SK-N-MC (cell line): ENCODE measurements at regions not wholly inside any gene's neighbourhood (a gene's known extent, or its start where the extent isn't known, plus 50 kb on each side); places are given as distances from the start of the nearest gene placed in this dataset.

Experiments used
- DNase-seq: peaks from one replicate; pipeline ENCODE4 v3.0.0-alpha.2; 2011; ENCODE audit warnings: low read depth, low spot score
- H3K27ac ChIP-seq: fragments of 200-600 bp; sonication (generic); 2 replicates; pipeline ENCODE4 v1.5.1; 2016; ENCODE audit warnings: mixed run types
- H3K36me3 ChIP-seq: fragments of 200-600 bp; sonication (generic); 2 replicates; pipeline ENCODE4 v1.6.1; 2017; ENCODE audit warnings: antibody characterized with exemption, low read length, mixed read lengths; ENCODE audit not compliant: insufficient read depth
- H3K4me3 ChIP-seq: fragments of 200-600 bp; sonication (generic); 2 replicates; pipeline ENCODE4 v1.5.1; 2016
- H3K9ac ChIP-seq: fragments of 200-600 bp; sonication (generic); 2 replicates; pipeline ENCODE4 v1.8.0; 2017; ENCODE audit warnings: mixed run types, mixed read lengths; ENCODE audit not compliant: insufficient read length
- H3K9me3 ChIP-seq: fragments of 200-600 bp; sonication (generic); 2 replicates; pipeline ENCODE4 v1.6.1; 2017; ENCODE audit warnings: low read depth, mild to moderate bottlenecking, antibody characterized with exemption, low read length, moderate library complexity, mixed read lengths
- EZH2 ChIP-seq: fragments of 200-600 bp; sonication (generic); IDR thresholded peaks from one replicate; pipeline ENCODE4 v1.6.1; 2017; ENCODE audit warnings: antibody characterized with exemption
- FOXP2 ChIP-seq: optimal IDR thresholded peaks from 2 replicates; pipeline ENCODE3; 2011; ENCODE audit warnings: mild to moderate bottlenecking, moderate library complexity; ENCODE audit not compliant: insufficient read depth; ENCODE audit errors: extremely low read length, control extremely low read depth
- POLR2AphosphoS5 ChIP-seq: IDR thresholded peaks from 2 replicates; pipeline ENCODE4 v1.6.1; 2012; ENCODE audit warnings: mild to moderate bottlenecking, low read depth, low read length, borderline replicate concordance

DNA sequence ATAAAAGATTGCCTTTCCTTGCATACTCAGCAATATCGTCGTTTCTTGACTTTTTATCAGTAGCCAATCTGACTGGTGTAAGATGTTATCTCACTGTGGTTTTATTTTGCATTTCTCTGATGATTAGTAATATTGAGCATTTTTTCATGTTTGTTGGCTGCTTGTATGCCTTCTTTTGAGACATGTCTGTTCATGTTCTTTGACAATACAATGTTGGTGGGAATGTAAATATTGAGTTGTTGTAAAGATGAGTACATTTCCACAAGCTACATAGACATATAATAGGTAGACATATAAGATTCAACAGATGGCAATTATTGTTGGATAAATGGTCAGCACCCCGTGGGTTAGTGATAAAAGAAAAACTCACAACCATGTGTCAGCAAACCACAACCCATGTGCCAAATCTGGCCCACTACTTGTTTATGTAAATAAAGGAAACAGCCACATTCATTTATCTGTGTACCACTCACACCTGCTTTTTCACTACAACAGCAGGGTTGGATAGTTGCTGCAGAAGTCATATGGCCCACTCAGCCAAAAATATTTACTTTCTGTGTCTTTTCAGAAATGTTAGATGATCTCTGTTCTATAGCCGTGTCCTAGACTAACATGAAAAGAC, 153.1 kb upstream of the VCX start:
- no peaks in the 10 kb centered on the region for H3K36me3 ChIP-seq
- H3K9me3 ChIP-seq, result no peaks in the 10 kb centered on the region
- no peak overlapping the region for H3K4me3 ChIP-seq
- no peak overlapping the region for H3K27ac ChIP-seq
- no peak for DNase-seq
- H3K9ac ChIP-seq, result no peak overlapping the region
- no peak for TF ChIP-seq POLR2AphosphoS5

DNA sequence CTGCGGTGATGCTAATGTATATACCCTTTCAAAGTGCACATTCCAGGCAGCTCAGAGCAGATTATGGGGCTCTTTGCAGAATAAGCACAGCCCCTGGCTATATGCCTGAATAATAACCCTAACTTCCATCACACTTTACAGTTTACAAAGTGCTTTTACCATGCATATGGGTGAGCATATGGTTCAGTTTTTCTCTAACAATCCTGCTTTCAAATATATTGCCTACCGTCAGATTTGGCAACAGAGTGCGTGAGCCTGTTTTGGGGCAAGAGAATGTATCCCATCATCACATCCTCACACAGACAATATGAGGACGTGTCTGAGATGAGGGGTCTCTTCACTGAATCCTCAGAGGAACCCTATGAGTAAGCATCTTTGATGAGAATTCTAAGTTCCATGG, 162.8 kb upstream of the VCX start:
- no peak overlapping the region for H3K9ac ChIP-seq
- no peak for DNase-seq
- H3K27ac ChIP-seq, result no peak overlapping the region
- H3K36me3 ChIP-seq, result no peaks in the 10 kb centered on the region
- no peak for TF ChIP-seq POLR2AphosphoS5
- no peak for TF ChIP-seq FOXP2
- no peak for TF ChIP-seq EZH2
- H3K9me3 ChIP-seq, result no peaks in the 10 kb centered on the region
- no peak overlapping the region for H3K4me3 ChIP-seq

DNA sequence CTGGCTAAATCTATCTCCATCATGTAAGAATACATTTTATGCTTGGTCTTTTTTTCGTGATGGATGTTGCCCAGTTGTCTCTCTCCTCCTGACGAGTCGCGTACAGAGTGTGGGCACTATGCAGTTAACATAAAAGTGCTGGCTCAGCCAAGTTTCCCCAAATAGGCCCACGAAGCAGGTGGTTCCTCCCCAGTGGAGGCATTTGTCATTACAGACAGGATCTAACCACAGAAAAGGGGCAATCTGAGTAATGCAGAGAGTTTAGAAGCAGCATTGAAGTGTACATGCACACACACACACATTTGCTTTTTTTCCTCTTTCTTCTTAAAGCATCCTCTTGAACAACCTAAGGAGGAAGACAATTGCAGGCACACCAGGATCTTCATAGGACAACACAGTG, 188.7 kb upstream of the VCX start:
- no peaks in the 10 kb centered on the region for H3K36me3 ChIP-seq
- TF ChIP-seq EZH2 (no peak), FOXP2 (no peak), POLR2AphosphoS5 (no peak)
- no peak overlapping the region for H3K27ac ChIP-seq
- no peaks in the 10 kb centered on the region for H3K9me3 ChIP-seq
- no peak for DNase-seq
- H3K9ac ChIP-seq, result no peak overlapping the region
- no peak overlapping the region for H3K4me3 ChIP-seq

DNA sequence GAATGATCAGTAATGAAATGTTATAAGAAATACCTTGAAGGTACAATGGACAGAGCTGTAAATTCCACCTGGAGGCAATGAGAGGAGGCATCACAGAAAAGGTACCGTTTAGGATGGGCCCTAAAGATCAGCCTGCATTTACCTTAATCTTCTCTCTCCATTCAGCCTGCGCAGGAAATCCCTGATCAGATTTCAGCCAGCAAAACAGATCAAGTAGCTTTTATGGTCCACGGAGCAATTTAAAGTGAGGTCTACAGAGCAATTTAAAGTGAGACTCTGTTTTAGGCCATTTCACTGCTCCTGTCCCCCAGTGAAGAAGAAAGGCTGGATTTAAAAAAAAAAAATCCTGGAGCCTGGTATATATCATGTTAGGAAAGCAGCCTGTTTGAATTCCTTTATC, 195.1 kb upstream of the VCX start:
- Histone ChIP-seq H3K9me3 (no peaks in the 10 kb centered on the region), H3K9ac (no peak overlapping the region), H3K4me3 (no peak overlapping the region), H3K27ac (no peak overlapping the region), H3K36me3 (no peaks in the 10 kb centered on the region)
- no peak for DNase-seq
- TF ChIP-seq EZH2 (no peak), POLR2AphosphoS5 (no peak), FOXP2 (no peak)

DNA sequence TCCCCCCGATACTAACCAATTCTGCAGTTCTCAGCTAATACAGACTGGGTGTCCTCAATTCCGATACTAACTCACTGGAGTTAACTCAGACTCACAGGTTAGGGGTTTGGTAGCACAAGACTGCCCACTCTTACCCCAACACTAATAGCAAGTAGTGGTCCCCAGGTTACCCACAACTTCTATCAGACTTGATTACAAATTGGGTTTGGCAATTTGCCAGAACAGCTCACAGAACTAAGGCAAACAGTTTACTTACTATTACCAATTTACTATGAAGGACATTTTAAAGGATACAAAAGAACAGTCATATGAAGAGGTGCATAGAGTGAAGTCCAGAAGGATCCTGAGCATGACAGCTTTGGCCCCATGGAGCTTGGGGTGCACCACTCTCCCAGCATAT, 201.8 kb upstream of the VCX start:
- Histone ChIP-seq H3K27ac (no peak overlapping the region), H3K9ac (no peak overlapping the region), H3K36me3 (no peaks in the 10 kb centered on the region), H3K9me3 (no peaks in the 10 kb centered on the region), H3K4me3 (no peak overlapping the region)
- DNase-seq, result no peak
- TF ChIP-seq EZH2 (no peak), FOXP2 (no peak), POLR2AphosphoS5 (no peak)

DNA sequence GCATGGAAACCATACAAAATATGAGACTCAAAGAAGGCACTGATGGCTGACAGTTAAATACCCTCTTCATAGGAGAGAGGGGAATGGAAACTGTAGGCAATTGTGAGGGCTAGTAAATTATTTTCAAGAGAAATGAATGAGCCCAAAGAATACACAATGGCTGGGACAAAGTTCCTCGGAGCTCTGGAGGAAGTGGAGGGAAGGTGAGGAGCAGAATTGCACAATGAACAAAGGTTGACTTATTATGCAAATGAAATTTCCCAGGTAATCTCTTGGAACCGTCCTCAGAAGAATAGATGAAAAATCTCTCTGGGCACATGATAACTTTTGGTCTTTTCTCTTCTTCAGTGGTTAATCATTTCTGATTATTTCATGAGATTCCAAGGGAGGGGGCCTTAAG, 202.6 kb upstream of the VCX start:
- Histone ChIP-seq H3K9ac (no peak overlapping the region), H3K36me3 (no peaks in the 10 kb centered on the region), H3K4me3 (no peak overlapping the region), H3K27ac (no peak overlapping the region), H3K9me3 (no peaks in the 10 kb centered on the region)
- TF ChIP-seq FOXP2 (no peak), EZH2 (no peak), POLR2AphosphoS5 (no peak)
- DNase-seq, result no peak

DNA sequence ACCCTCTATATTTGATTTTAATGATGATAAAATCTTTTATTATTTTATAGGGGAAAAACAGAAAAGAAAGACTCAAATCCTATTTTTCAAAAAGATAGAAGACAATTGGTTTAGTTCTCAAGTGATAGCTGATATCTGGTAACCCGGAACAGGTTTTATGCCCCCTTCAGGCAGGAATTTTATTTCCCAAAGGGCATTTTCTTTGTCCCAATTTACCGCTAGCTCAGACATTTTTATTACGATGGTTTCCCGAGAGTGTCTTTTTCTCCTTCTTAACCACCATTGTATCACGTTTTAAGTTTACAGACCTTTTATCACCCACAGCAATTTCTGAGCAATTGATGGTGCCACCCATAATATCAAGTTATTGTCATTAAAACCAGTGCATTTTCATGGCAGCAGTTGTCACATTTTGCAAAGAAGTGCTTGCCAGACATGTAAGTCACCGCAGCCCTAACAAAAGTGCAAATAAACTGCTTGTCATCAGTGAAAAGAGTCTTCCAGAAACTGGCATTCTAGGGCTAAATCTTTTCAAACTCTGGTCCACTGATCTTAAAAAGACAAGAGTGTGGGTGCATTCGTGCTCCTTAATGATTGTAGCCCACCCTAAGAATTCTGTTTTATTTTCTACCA, 204.8 kb upstream of the VCX start:
- H3K36me3 ChIP-seq, result no peaks in the 10 kb centered on the region
- DNase-seq, result no peak
- H3K4me3 ChIP-seq, result no peak overlapping the region
- H3K27ac ChIP-seq, result no peak overlapping the region
- H3K9ac ChIP-seq, result no peak overlapping the region
- TF ChIP-seq EZH2 (no peak), POLR2AphosphoS5 (no peak), FOXP2 (no peak)
- H3K9me3 ChIP-seq, result no peaks in the 10 kb centered on the region

DNA sequence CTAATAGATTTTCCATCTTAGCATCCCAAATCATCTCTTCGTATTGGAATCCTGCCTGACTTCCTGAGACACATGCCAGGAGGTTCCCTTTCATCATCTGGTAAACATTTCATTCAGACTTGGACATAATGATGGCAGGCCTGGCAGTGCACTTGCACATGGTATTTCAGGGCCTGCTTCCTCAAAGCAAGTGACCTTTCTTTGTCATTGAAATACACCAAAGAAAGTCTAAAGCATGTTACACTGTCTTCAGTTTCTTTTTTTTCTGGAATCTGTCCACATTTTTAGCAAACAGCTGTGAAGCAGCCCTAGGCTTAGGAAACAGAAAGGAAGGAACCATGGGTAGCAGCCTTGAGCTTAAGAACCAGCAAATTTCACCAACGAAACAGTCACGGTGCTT, 205.9 kb upstream of the VCX start:
- Histone ChIP-seq H3K4me3 (no peak overlapping the region), H3K9me3 (no peaks in the 10 kb centered on the region), H3K27ac (no peak overlapping the region), H3K36me3 (no peaks in the 10 kb centered on the region), H3K9ac (no peak overlapping the region)
- TF ChIP-seq EZH2 (no peak), FOXP2 (no peak), POLR2AphosphoS5 (no peak)
- DNase-seq, result no peak

DNA sequence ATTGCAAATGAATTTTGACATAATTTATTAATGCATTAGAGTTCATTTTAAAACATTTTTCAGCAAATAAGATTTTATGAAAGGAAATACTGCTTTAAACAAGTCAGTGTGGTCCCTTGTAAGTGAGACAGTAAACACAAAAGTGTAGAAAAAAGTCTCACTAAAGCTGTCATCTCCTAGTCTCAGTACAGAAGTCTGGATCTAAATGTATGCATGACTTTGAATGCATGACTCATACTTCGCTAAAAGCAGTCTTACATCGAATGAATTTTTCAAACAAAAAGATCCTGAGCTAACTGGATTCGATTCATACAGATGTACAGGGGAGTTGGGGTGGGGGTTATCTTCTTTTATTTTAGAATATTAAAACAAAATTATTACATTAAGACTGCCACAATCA, 207.4 kb upstream of the VCX start:
- no peak overlapping the region for H3K27ac ChIP-seq
- no peak overlapping the region for H3K9ac ChIP-seq
- no peaks in the 10 kb centered on the region for H3K9me3 ChIP-seq
- no peak overlapping the region for H3K4me3 ChIP-seq
- no peaks in the 10 kb centered on the region for H3K36me3 ChIP-seq
- no peak for TF ChIP-seq FOXP2
- TF ChIP-seq EZH2, result no peak
- no peak for TF ChIP-seq POLR2AphosphoS5
- no peak for DNase-seq
